ENCODE measurements at regions not wholly inside any gene's neighbourhood (a gene's known extent, or its start where the extent isn't known, plus 50 kb on each side); places are given as distances from the start of the nearest gene placed in this dataset.

DNA sequence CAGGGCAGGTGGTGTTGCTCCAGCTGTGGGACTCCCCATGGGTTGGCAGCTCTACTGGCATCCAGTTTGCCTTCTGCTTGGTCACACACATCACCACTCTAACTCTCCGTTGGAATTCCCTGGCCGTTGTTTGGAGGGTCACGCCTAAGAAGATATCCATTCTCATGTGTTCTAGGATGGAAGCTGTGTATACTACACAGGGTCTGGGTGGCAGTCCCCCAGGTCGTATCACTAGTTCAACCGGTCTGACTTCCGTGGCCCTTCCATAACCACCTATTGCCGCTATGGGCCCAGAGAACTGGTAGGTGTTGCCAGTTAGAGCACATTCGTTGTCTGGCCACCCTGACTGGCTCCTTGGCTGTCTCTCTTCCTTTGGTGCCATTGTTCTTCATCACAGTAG lies 456.3 kb downstream of the TMEM121 start:
- WGBS = 76% methylated on average over 8 of the region's 8 CpGs
- no peak overlapping the region for H3K9ac ChIP-seq (ENCODE audit: low read depth in 1 of 2, low read length in 2 of 2)
- no peak overlapping the region for H3K27ac ChIP-seq (ENCODE audit: low read depth in 1 of 2, low read length in 2 of 2)
- no peaks in the 10 kb centered on the region for H3K36me3 ChIP-seq (ENCODE audit: control insufficient read depth in 4 of 4, insufficient read depth in 3 of 4, low read depth in 1 of 4, low read length in 3 of 4)
- no peaks in the 10 kb centered on the region for H3K9me3 ChIP-seq (ENCODE audit: control insufficient read depth in 4 of 4, low read length in 3 of 4)
- DNase-seq (ENCODE audit: low spot score) = no peak
- H3K4me1 ChIP-seq (ENCODE audit: control insufficient read depth in 4 of 4, insufficient read depth in 4 of 4, low read length in 3 of 4) = no peaks in the 10 kb centered on the region
- H3K27me3 ChIP-seq (ENCODE audit: control insufficient read depth in 4 of 4, insufficient read depth in 4 of 4, low read length in 3 of 4) = peaks cover 0 to 3% (median 0%) of the 10 kb centered on the region in 4 donors
- TF ChIP-seq HNF4A (conservative IDR thresholded peaks at IDR 0.05) = no peak
- TF ChIP-seq, protein P1, sequence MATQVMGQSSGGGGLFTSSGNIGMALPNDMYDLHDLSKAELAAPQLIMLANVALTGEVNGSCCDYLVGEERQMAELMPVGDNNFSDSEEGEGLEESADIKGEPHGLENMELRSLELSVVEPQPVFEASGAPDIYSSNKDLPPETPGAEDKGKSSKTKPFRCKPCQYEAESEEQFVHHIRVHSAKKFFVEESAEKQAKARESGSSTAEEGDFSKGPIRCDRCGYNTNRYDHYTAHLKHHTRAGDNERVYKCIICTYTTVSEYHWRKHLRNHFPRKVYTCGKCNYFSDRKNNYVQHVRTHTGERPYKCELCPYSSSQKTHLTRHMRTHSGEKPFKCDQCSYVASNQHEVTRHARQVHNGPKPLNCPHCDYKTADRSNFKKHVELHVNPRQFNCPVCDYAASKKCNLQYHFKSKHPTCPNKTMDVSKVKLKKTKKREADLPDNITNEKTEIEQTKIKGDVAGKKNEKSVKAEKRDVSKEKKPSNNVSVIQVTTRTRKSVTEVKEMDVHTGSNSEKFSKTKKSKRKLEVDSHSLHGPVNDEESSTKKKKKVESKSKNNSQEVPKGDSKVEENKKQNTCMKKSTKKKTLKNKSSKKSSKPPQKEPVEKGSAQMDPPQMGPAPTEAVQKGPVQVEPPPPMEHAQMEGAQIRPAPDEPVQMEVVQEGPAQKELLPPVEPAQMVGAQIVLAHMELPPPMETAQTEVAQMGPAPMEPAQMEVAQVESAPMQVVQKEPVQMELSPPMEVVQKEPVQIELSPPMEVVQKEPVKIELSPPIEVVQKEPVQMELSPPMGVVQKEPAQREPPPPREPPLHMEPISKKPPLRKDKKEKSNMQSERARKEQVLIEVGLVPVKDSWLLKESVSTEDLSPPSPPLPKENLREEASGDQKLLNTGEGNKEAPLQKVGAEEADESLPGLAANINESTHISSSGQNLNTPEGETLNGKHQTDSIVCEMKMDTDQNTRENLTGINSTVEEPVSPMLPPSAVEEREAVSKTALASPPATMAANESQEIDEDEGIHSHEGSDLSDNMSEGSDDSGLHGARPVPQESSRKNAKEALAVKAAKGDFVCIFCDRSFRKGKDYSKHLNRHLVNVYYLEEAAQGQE (IDR thresholded peaks at IDR 0.05) = no peak
- no peak for TF ChIP-seq GABPA (IDR thresholded peaks at IDR 0.05 in 1 of 2, conservative IDR thresholded peaks at IDR 0.05 in 1 of 2)
- TF ChIP-seq FOXA2 (IDR thresholded peaks at IDR 0.05) = no peak
- TF ChIP-seq, protein P2, sequence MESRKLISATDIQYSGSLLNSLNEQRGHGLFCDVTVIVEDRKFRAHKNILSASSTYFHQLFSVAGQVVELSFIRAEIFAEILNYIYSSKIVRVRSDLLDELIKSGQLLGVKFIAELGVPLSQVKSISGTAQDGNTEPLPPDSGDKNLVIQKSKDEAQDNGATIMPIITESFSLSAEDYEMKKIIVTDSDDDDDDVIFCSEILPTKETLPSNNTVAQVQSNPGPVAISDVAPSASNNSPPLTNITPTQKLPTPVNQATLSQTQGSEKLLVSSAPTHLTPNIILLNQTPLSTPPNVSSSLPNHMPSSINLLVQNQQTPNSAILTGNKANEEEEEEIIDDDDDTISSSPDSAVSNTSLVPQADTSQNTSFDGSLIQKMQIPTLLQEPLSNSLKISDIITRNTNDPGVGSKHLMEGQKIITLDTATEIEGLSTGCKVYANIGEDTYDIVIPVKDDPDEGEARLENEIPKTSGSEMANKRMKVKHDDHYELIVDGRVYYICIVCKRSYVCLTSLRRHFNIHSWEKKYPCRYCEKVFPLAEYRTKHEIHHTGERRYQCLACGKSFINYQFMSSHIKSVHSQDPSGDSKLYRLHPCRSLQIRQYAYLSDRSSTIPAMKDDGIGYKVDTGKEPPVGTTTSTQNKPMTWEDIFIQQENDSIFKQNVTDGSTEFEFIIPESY (IDR thresholded peaks at IDR 0.05) = no peak
- TF ChIP-seq, protein P3, sequence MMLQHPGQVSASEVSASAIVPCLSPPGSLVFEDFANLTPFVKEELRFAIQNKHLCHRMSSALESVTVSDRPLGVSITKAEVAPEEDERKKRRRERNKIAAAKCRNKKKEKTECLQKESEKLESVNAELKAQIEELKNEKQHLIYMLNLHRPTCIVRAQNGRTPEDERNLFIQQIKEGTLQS (IDR thresholded peaks at IDR 0.05) = no peak
- TF ChIP-seq SP1 (IDR thresholded peaks at IDR 0.05) = no peak
- TF ChIP-seq NR2F2 (IDR thresholded peaks at IDR 0.05) = no peak
- no peak for TF ChIP-seq FOXA1 (IDR thresholded peaks at IDR 0.05)
- TF ChIP-seq HNF4G (IDR thresholded peaks at IDR 0.05) = no peak
- no peak overlapping the region for H3K4me3 ChIP-seq (ENCODE audit: low read depth in 1 of 3, low read length in 3 of 3)

DNA sequence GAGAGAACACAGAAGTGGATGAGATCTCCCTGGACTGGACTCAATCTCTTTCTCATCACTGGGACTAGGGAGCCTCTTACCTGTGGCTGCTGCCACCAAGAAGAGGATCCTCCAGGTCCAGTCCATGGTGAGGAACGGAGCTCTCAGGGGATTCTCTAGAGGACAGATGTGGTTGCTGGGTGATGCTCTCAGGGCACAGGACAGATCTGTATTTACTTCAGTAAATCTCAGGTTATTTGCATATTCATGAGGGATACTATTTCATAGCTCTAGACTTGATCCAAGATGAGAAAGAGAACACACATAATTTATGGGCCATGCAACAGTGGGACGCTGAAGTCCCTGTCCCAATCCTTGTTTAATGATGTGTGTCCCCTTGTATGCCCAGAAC lies 460.5 kb downstream of the TMEM121 start:
- 55% methylated on average over 2 of the region's 2 CpGs for WGBS
- no peaks in the 10 kb centered on the region for H3K27me3 ChIP-seq (ENCODE audit: control insufficient read depth in 4 of 4, insufficient read depth in 4 of 4, low read length in 3 of 4)

More for the DNA sequence above, 460.5 kb downstream of the TMEM121 start:
- no peak overlapping the region for H3K9ac ChIP-seq (ENCODE audit: low read depth in 1 of 2, low read length in 2 of 2)
- H3K36me3 ChIP-seq (ENCODE audit: control insufficient read depth in 4 of 4, insufficient read depth in 3 of 4, low read depth in 1 of 4, low read length in 3 of 4) = no peaks in the 10 kb centered on the region
- no peak overlapping the region for H3K4me3 ChIP-seq (ENCODE audit: low read depth in 1 of 3, low read length in 3 of 3)
- TF ChIP-seq, protein P2 (IDR thresholded peaks at IDR 0.05) = no peak
- no peak for TF ChIP-seq EGR1 (IDR thresholded peaks at IDR 0.05; ENCODE audit: low read depth in 2 of 2)
- TF ChIP-seq NR2F2 (IDR thresholded peaks at IDR 0.05) = no peak
- no peak for TF ChIP-seq FOXA2 (IDR thresholded peaks at IDR 0.05)
- no peak for TF ChIP-seq RAD21 (IDR thresholded peaks at IDR 0.05)
- TF ChIP-seq HNF4G (IDR thresholded peaks at IDR 0.05) = no peak
- TF ChIP-seq JUND (IDR thresholded peaks at IDR 0.05) = no peak
- TF ChIP-seq HNF4A (conservative IDR thresholded peaks at IDR 0.05) = no peak
- no peak for TF ChIP-seq RXRA (IDR thresholded peaks at IDR 0.05)
- no peak for DNase-seq (ENCODE audit: low spot score)
- H3K9me3 ChIP-seq (ENCODE audit: control insufficient read depth in 4 of 4, low read length in 3 of 4) = no peaks in the 10 kb centered on the region
- H3K4me1 ChIP-seq (ENCODE audit: control insufficient read depth in 4 of 4, insufficient read depth in 4 of 4, low read length in 3 of 4) = no peaks in the 10 kb centered on the region
- no peak overlapping the region for H3K27ac ChIP-seq (ENCODE audit: low read depth in 1 of 2, low read length in 2 of 2)
